Natural killer cell (primary cell): ENCODE measurements at regions not wholly inside any gene's neighbourhood (a gene's known extent, or its start where the extent isn't known, plus 50 kb on each side); places are given as distances from the start of the nearest gene placed in this dataset.

ENCODE experiments used
- ATAC-seq, 3 donors: fragments of 150-1000 bp in 2 of 3; fragments of 200-7000 bp in 1 of 3; cut with Tn5 transposase; 1 replicate in 1 of 3; 2 replicates in 2 of 3; pipeline ENCODE4 v1.10.0; 2021; ENCODE audit warnings: mild to moderate bottlenecking in 2 of 3, moderate library complexity in 2 of 3
- DNase-seq, 2 donors: peaks; one replicate each; pipeline versions ENCODE4 v3.0.0 to v3.0.0-alpha.2; 2013 to 2021; ENCODE audit warnings: mixed read lengths in 1 of 2
- H3K27ac ChIP-seq: one replicate; pipeline ENCODE4 v1.5.1; 2013; ENCODE audit warnings: mild to moderate bottlenecking, low read length
- H3K27me3 ChIP-seq: one replicate; pipeline ENCODE4 v1.6.1; 2013; ENCODE audit warnings: low read length; ENCODE audit not compliant: control insufficient read depth, insufficient read depth
- H3K36me3 ChIP-seq: one replicate; pipeline ENCODE4 v1.6.1; 2013; ENCODE audit warnings: low read length; ENCODE audit not compliant: control insufficient read depth, insufficient read depth
- H3K4me1 ChIP-seq: one replicate; pipeline ENCODE4 v1.6.1; 2013; ENCODE audit warnings: low read length; ENCODE audit not compliant: control insufficient read depth, insufficient read depth
- H3K4me3 ChIP-seq: one replicate; pipeline ENCODE4 v1.5.1; 2013; ENCODE audit warnings: low read length
- H3K9me3 ChIP-seq: one replicate; pipeline ENCODE4 v1.6.1; 2013; ENCODE audit warnings: low read length; ENCODE audit not compliant: control insufficient read depth, insufficient read depth
- H3K27ac Mint-ChIP-seq, 2 donors: one replicate each; pipeline ENCODE4 v1.8.0; 2022; ENCODE audit warnings: mild to moderate bottlenecking in 2 of 2, mixed read lengths in 2 of 2, moderate library complexity in 1 of 2
- H3K27me3 Mint-ChIP-seq, 2 donors: one replicate each; pipeline ENCODE4 v1.8.0; 2022; ENCODE audit warnings: low read depth in 2 of 2, mixed read lengths in 2 of 2
- H3K36me3 Mint-ChIP-seq: one replicate; pipeline ENCODE4 v1.8.0; 2022; ENCODE audit warnings: mixed read lengths
- H3K4me1 Mint-ChIP-seq, 2 donors: one replicate each; pipeline ENCODE4 v1.8.0; 2022; ENCODE audit warnings: mixed read lengths in 2 of 2
- H3K4me3 Mint-ChIP-seq: one replicate; pipeline ENCODE4 v1.8.0; 2022; ENCODE audit warnings: mild to moderate bottlenecking, moderate library complexity, mixed read lengths
- H3K9me3 Mint-ChIP-seq, 2 donors: one replicate each; pipeline ENCODE4 v1.8.0; 2022; ENCODE audit warnings: mixed read lengths in 2 of 2
- WGBS: methylation state at CpG from one replicate; pipeline ENCODE4 v1.1.7; 2013; ENCODE audit warnings: missing lambda C conversion rate; ENCODE audit not compliant: insufficient coverage; 5-methylcytosine and 5-hydroxymethylcytosine counted together
- intact Hi-C: fragments of 100-400 bp; cut with micrococcal nuclease; formaldehyde crosslinking; loops from one replicate; pipeline ENCODE4 v1.14.2; 2022
- TF ChIP-seq, protein P1 (sequence below): fragments of 200-600 bp; IDR thresholded peaks from one replicate; pipeline ENCODE4 v1.8.0; 2022; ENCODE audit warnings: antibody characterized with exemption

DNA sequence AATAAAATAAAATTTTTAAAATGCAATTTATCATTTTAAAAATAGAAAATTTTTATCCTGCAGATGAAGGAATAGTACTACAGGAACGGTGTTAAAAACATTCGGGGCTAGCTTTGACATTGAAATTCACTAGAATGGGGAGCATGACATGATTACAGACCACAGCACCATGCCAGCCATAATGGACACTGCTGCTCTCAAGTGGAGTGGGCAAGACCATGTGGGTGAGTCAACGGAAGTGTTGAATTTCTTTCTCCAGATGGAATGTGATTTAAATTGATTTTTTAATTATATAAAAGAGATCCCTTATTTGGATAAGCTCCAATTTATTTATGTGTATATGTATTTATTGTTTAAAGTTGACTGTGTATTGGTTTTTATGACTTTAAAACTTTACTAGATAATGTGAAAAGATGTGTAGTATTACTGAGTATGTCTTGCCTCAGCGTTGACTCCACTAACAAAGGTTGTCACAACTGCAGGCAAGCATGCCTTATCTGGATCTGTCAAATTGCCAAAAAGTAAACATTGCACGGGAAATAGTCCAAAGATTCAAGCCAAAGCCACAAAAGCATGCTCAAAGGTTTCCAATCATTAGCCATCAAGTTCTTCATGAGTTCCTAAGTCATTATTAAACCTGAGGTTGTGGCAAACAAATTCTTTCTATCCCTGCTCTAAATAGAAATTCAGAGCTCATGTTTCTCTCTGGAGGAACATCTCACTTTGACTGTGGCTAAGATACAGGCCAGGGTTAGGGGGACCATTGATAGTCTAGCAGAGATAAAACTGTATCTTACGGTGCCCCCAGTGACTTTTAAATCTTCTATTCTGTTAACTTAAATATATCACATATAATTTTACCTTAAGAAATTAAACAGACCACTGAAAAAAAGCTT, 536.9 kb downstream of the TMX3 start:
- DNase-seq: no peak
- TF ChIP-seq, protein P1, sequence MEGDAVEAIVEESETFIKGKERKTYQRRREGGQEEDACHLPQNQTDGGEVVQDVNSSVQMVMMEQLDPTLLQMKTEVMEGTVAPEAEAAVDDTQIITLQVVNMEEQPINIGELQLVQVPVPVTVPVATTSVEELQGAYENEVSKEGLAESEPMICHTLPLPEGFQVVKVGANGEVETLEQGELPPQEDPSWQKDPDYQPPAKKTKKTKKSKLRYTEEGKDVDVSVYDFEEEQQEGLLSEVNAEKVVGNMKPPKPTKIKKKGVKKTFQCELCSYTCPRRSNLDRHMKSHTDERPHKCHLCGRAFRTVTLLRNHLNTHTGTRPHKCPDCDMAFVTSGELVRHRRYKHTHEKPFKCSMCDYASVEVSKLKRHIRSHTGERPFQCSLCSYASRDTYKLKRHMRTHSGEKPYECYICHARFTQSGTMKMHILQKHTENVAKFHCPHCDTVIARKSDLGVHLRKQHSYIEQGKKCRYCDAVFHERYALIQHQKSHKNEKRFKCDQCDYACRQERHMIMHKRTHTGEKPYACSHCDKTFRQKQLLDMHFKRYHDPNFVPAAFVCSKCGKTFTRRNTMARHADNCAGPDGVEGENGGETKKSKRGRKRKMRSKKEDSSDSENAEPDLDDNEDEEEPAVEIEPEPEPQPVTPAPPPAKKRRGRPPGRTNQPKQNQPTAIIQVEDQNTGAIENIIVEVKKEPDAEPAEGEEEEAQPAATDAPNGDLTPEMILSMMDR: no peak
- no peak overlapping the region for H3K4me3 ChIP-seq
- peaks cover 17 to 21% of the 10 kb centered on the region in 2 donors for H3K9me3 Mint-ChIP-seq
- no peak overlapping the region for H3K27ac Mint-ChIP-seq
- no peaks in the 10 kb centered on the region for H3K36me3 Mint-ChIP-seq
- no peaks in the 10 kb centered on the region for H3K4me1 Mint-ChIP-seq
- H3K36me3 ChIP-seq: no peaks in the 10 kb centered on the region
- no peak overlapping the region for H3K4me3 Mint-ChIP-seq
- no peaks in the 10 kb centered on the region for H3K27me3 Mint-ChIP-seq
- intact Hi-C loops: no loop called here
- H3K9me3 ChIP-seq: peaks cover 4% of the 10 kb centered on the region
- no peaks in the 10 kb centered on the region for H3K4me1 ChIP-seq
- no peaks in the 10 kb centered on the region for H3K27me3 ChIP-seq
- ATAC-seq: no peak
- no peak overlapping the region for H3K27ac ChIP-seq
- 52% methylated on average over 5 of the region's 6 CpGs for WGBS

DNA sequence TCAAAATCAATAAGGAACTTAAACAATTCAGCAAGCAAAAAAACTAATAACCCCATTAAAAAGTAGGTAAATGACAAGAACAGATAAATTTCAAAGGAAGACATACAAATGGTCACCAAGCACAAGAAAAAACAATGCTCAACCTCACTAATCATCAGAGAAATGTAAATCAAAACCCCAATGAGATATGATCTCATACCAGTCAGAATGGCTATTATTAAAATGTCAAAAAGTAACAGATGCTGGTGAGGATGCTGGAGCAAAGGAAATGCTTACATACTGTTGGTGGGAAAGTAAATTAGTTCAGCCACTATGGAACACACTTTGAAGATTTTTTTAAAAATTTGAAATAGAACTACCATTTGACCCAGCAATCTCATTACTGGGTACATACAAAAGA, 538.0 kb downstream of the TMX3 start:
- no peaks in the 10 kb centered on the region for H3K4me1 Mint-ChIP-seq
- no peaks in the 10 kb centered on the region for H3K27me3 Mint-ChIP-seq
- no peak overlapping the region for H3K27ac ChIP-seq
- no peaks in the 10 kb centered on the region for H3K36me3 Mint-ChIP-seq
- no peaks in the 10 kb centered on the region for H3K36me3 ChIP-seq
- ATAC-seq (no peak), DNase-seq (no peak)
- intact Hi-C loops: no loop called here
- H3K4me3 Mint-ChIP-seq: no peak overlapping the region
- H3K9me3 ChIP-seq: peaks cover 7% of the 10 kb centered on the region
- no peaks in the 10 kb centered on the region for H3K27me3 ChIP-seq
- no peak overlapping the region for H3K4me3 ChIP-seq
- H3K9me3 Mint-ChIP-seq: peaks cover 12 to 17% of the 10 kb centered on the region in 2 donors
- no peak overlapping the region for H3K27ac Mint-ChIP-seq
- TF ChIP-seq, protein P1: no peak
- H3K4me1 ChIP-seq: no peaks in the 10 kb centered on the region

DNA sequence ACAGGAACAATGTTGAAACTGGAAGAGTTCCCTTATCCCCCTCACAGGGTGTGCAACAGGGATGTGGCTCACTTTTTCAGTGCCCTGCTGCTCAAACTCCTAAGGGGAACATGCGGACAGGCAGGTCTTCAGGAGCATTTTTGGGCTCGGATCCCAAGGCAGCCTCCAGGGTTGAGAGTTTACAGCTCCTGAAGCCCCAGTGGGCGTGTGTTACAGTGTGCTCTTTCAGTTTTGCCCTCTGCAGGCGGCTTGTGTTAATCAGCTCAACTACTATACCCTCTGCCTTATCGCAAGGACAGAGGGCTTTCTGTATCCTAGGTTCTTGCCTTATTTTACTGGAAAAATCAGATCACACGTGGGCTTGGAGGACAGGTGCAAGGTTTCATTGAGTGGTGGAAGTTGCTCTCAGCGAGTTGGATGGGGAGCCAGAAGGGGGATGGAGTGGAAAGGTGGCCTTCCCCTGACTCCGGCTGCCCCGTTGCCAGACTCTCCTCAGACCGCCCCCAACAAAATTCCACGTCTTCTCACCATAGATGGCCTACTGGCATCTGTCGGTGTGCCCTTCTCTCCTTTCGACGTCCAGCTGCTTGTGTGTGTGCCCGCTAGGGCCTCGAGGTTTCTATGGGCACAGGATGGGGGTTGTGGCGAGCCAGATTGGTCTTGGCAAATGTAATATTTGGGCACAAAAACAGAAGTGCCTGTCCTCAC, 541.9 kb downstream of the TMX3 start:
- WGBS: 79% methylated on average over 17 of the region's 17 CpGs
- Mint-ChIP-seq H3K4me1 (no peaks in the 10 kb centered on the region), H3K27ac (no peak overlapping the region), H3K27me3 (no peaks in the 10 kb centered on the region), H3K9me3 (peaks cover 6 to 13% of the 10 kb centered on the region in 2 donors), H3K4me3 (no peak overlapping the region), H3K36me3 (no peaks in the 10 kb centered on the region)
- intact Hi-C loops: no loop called here
- H3K9me3 ChIP-seq: peaks cover 7% of the 10 kb centered on the region
- H3K36me3 ChIP-seq: no peaks in the 10 kb centered on the region
- H3K4me3 ChIP-seq: no peak overlapping the region
- H3K27ac ChIP-seq: no peak overlapping the region
- H3K4me1 ChIP-seq: no peaks in the 10 kb centered on the region
- DNase-seq (no peak), ATAC-seq (no peak)
- TF ChIP-seq, protein P1: no peak
- no peaks in the 10 kb centered on the region for H3K27me3 ChIP-seq
